ENCODE measurements at regions not wholly inside any gene's neighbourhood (a gene's known extent, or its start where the extent isn't known, plus 50 kb on each side); places are given as distances from the start of the nearest gene placed in this dataset.

- intact Hi-C loops (cut with DNase I) = no loop called here
- DNase-seq = no peak
Measured at GRCh38 chr1:198099755-198100154, 57.0 kb upstream of the NEK7 start.

DNA sequence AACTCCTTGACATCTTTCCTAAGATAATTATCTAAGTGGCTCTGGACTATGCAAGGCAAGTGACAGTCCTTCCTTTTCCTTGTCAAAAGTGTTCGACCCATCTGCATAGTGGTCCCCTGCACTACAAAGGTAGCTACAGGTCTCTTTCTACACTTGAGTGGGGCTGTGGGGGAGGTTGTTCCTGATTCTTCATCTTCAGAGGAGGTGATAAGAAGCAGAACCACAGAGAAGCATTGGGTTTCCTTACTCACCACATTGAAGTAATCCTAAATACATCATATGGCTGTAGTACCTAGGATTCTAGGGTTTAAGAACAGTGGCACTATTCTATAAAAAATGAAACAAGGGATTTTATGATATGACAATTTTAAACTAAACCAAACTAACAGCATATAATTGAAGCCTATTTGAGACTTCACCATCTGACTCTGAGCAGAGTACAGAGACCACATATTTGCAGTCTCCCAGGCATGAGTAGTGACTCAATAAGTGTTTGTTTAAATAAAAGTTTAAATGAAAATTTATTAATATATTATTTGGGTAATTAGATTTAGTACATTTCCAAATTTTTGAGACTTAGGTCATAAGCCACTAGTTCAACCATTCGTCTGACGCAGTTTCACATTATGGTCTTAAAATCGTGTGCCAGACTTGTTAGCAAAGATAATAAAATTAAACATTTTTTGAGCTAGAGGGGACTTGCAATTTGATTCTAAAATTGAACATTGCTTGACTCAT is 54.9 kb upstream of the NEK7 start:
- intact Hi-C loops (cut with DNase I) = no loop called here
- DNase-seq = no peak

DNA sequence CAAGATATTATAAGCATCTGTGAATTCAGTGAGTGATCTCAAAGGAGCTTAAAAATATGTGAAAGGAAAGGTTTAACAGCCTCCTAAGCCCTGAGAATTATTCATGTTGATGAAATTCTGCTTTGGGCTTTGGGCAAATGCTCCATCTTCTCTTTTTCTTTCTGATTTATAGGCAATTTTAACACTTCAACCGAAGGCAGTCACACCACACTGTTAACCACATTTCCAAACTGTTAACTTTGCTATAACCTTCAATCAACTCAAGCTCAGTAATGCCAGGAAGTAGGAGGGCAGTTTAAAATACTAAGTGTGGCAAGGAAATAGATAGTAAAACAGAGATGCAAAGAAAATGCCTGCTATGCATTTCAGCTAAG is 54.4 kb upstream of the NEK7 start:
- intact Hi-C loops (cut with DNase I) = no loop called here
- DNase-seq = no peak

- DNase-seq = no peak
- intact Hi-C loops (cut with DNase I) = no loop called here
Measured at GRCh38 chr1:198105185-198105584, 51.6 kb upstream of the NEK7 start.

- intact Hi-C loops (cut with DNase I) = no loop called here
- no peak for DNase-seq
Measured at GRCh38 chr1:198106011-198106410, 50.8 kb upstream of the NEK7 start.

Measured in head of caudate nucleus (tissue), 42 donors.